ENCODE measurements at regions not wholly inside any gene's neighbourhood (a gene's known extent, or its start where the extent isn't known, plus 50 kb on each side); places are given as distances from the start of the nearest gene placed in this dataset.

DNA sequence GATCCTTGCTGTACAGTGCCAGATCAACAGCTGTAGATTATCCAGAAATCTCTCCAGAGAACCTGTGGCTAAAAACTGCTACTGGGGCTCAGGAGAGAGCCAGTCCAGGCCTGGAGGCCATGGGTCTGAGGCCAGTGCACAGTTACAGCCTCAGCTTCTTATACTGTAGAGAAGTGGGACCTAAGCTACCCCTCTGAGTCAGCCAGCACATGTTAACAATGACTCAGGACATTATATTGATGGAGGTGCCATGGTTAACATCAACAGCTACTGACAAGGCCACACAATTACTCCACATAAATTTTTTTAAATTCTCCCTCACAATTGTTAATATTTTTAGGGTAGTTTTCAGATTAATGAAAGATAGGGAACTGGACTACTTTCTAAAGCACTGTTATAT, 138.5 kb downstream of the RBM26 start:
- TF ChIP-seq CTCF (IDR thresholded peaks at IDR 0.05; ENCODE audit: insufficient read depth, low read depth, low read length) = no peak
- no peak for DNase-seq (ENCODE audit: low read depth)
- H3K4me3 ChIP-seq (ENCODE audit: low read depth, low read length) = no peak overlapping the region

DNA sequence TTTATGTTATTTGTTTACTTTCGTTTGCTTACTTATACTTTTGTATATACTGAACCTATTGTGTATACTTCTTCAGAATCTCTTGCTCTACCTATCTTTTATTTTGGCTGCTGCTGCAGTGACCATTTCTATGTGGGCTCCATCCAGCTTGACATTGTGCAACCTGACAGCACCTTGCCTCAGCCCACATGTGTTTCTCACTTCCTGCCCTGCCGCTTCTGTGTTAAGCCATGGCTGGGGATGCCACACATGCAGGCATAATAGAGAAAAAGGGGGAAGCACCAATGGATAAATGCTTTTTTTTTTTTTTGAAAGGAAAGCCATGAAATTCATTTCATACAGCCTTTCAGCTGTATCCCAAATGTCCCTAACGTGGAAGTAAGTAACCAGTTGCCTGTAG, 147.6 kb downstream of the RBM26 start:
- TF ChIP-seq CTCF (IDR thresholded peaks at IDR 0.05; ENCODE audit: insufficient read depth, low read depth, low read length) = no peak

GRCh38 chr13:79246578-79246949, 159.5 kb downstream of the RBM26 start:
- H3K4me3 ChIP-seq (ENCODE audit: low read depth, low read length) = no peak overlapping the region
- TF ChIP-seq CTCF (IDR thresholded peaks at IDR 0.05; ENCODE audit: insufficient read depth, low read depth, low read length) = no peak
- DNase-seq (ENCODE audit: low read depth) = no peak

More for the DNA sequence above, 147.6 kb downstream of the RBM26 start:
- DNase-seq (ENCODE audit: low read depth) = no peak
- H3K4me3 ChIP-seq (ENCODE audit: low read depth, low read length) = no peak overlapping the region

DNA sequence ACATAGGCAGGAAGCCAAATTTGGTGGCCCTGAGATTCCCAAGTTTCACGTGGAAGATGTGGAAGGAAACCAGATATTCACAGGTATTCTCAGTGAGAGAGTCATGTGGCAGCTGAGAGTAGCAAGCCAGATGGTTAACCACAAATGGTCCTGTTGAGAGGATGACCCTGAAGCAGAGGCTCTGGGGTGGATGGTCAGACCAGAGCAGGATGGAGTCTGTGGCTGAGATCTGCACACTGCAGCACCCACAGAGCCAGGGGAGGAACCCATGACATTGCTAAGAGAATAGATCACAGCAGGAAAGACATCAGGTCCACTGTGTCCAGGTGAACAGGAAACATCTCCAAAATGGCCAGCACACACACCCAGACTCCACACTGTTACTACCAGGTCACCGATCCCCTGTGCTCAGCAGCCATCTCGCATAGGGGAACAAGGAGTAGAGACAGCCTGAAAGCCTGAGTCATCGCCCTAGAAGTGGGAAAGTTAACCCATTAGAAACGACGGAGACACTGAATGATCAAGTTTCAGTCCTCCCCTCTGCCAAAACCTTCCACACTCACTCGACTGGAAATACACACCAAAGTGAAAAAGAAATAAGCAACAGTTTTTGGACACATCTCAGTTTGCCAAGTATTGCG, 160.0 kb downstream of the RBM26 start:
- DNase-seq (ENCODE audit: low read depth) = no peak
- no peak for TF ChIP-seq CTCF (IDR thresholded peaks at IDR 0.05; ENCODE audit: insufficient read depth, low read depth, low read length)
- H3K4me3 ChIP-seq (ENCODE audit: low read depth, low read length) = no peak overlapping the region

GRCh38 chr13:79241697-79242096, 164.4 kb downstream of the RBM26 start:
- no peak for DNase-seq (ENCODE audit: low read depth)
- TF ChIP-seq CTCF (IDR thresholded peaks at IDR 0.05; ENCODE audit: insufficient read depth, low read depth, low read length) = no peak
- no peak overlapping the region for H3K4me3 ChIP-seq (ENCODE audit: low read depth, low read length)

- TF ChIP-seq CTCF (IDR thresholded peaks at IDR 0.05; ENCODE audit: insufficient read depth, low read depth, low read length) = no peak
- no peak overlapping the region for H3K4me3 ChIP-seq (ENCODE audit: low read depth, low read length)
- DNase-seq (ENCODE audit: low read depth) = peak; percentile 34
These were observed 168.1 kb downstream of the RBM26 start for GRCh38 chr13:79237981-79238380.

GRCh38 chr13:79231887-79232286, 174.2 kb downstream of the RBM26 start:
- DNase-seq (ENCODE audit: low read depth) = no peak
- no peak for TF ChIP-seq CTCF (IDR thresholded peaks at IDR 0.05; ENCODE audit: insufficient read depth, low read depth, low read length)
- no peak overlapping the region for H3K4me3 ChIP-seq (ENCODE audit: low read depth, low read length)

Data from fibroblast of villous mesenchyme (primary cell).